ENCODE measurements at regions not wholly inside any gene's neighbourhood (a gene's known extent, or its start where the extent isn't known, plus 50 kb on each side); places are given as distances from the start of the nearest gene placed in this dataset.

GRCh38 chr1:208369658-208370057 lies 125.5 kb upstream of the PLXNA2 start:
- H3K27ac Mint-ChIP-seq (ENCODE audit: unreplicated experiment) = no peak overlapping the region
- no peaks in the 10 kb centered on the region for H3K36me3 Mint-ChIP-seq (ENCODE audit: low read depth)
- TF ChIP-seq, protein P1, sequence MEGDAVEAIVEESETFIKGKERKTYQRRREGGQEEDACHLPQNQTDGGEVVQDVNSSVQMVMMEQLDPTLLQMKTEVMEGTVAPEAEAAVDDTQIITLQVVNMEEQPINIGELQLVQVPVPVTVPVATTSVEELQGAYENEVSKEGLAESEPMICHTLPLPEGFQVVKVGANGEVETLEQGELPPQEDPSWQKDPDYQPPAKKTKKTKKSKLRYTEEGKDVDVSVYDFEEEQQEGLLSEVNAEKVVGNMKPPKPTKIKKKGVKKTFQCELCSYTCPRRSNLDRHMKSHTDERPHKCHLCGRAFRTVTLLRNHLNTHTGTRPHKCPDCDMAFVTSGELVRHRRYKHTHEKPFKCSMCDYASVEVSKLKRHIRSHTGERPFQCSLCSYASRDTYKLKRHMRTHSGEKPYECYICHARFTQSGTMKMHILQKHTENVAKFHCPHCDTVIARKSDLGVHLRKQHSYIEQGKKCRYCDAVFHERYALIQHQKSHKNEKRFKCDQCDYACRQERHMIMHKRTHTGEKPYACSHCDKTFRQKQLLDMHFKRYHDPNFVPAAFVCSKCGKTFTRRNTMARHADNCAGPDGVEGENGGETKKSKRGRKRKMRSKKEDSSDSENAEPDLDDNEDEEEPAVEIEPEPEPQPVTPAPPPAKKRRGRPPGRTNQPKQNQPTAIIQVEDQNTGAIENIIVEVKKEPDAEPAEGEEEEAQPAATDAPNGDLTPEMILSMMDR (IDR thresholded peaks at IDR 0.05) = no peak

GRCh38 chr1:208374391-208374941 lies 130.3 kb upstream of the PLXNA2 start:
- TF ChIP-seq, protein P1 (IDR thresholded peaks at IDR 0.05) = no peak
- H3K4me1 Mint-ChIP-seq (ENCODE audit: low read depth) = no peaks in the 10 kb centered on the region
- H3K27ac Mint-ChIP-seq (ENCODE audit: unreplicated experiment) = no peak overlapping the region
- no peaks in the 10 kb centered on the region for H3K36me3 Mint-ChIP-seq (ENCODE audit: low read depth)
- no peak for DNase-seq (ENCODE audit: low spot score)
- peaks cover 16% of the 10 kb centered on the region for H3K27me3 Mint-ChIP-seq (ENCODE audit: low read depth)
- no peak overlapping the region for H3K4me3 Mint-ChIP-seq (ENCODE audit: unreplicated experiment)
- no peaks in the 10 kb centered on the region for H3K9me3 Mint-ChIP-seq (ENCODE audit: low read depth)

More at GRCh38 chr1:208369658-208370057, 125.5 kb upstream of the PLXNA2 start:
- Mint-ChIP-seq H3K9me3 (ENCODE audit: low read depth) (peaks cover 7% of the 10 kb centered on the region), H3K4me3 (ENCODE audit: unreplicated experiment) (no peak overlapping the region), H3K27me3 (ENCODE audit: low read depth) (peaks cover 17% of the 10 kb centered on the region), H3K4me1 (ENCODE audit: low read depth) (no peaks in the 10 kb centered on the region)
- no peak for DNase-seq (ENCODE audit: low spot score)

DNA sequence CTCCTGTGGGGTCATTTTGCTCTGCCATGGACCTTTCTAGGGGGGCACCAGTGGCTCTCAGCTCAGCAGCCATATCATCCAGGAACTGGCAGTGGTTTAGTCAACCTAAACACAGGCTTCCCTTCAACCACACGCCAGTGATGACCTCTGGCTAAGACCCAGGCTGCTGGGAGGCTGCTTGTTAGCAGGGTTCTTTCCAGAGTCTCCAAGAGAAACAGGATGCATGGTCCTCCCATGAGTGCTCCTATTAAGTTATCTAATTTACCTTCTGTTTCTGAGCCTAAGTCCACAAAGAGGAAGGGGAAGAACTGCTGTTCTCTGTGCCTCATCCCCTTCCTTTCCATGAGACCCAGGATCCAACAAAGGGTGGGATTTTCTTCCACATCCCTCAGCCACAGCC lies 137.3 kb upstream of the PLXNA2 start:
- Mint-ChIP-seq H3K4me3 (ENCODE audit: unreplicated experiment) (no peak overlapping the region), H3K9me3 (ENCODE audit: low read depth) (no peaks in the 10 kb centered on the region), H3K4me1 (ENCODE audit: low read depth) (no peaks in the 10 kb centered on the region), H3K27me3 (ENCODE audit: low read depth) (peaks cover 13% of the 10 kb centered on the region), H3K27ac (ENCODE audit: unreplicated experiment) (no peak overlapping the region), H3K36me3 (ENCODE audit: low read depth) (no peaks in the 10 kb centered on the region)
- no peak for DNase-seq (ENCODE audit: low spot score)
- TF ChIP-seq, protein P1 (IDR thresholded peaks at IDR 0.05) = no peak

DNA sequence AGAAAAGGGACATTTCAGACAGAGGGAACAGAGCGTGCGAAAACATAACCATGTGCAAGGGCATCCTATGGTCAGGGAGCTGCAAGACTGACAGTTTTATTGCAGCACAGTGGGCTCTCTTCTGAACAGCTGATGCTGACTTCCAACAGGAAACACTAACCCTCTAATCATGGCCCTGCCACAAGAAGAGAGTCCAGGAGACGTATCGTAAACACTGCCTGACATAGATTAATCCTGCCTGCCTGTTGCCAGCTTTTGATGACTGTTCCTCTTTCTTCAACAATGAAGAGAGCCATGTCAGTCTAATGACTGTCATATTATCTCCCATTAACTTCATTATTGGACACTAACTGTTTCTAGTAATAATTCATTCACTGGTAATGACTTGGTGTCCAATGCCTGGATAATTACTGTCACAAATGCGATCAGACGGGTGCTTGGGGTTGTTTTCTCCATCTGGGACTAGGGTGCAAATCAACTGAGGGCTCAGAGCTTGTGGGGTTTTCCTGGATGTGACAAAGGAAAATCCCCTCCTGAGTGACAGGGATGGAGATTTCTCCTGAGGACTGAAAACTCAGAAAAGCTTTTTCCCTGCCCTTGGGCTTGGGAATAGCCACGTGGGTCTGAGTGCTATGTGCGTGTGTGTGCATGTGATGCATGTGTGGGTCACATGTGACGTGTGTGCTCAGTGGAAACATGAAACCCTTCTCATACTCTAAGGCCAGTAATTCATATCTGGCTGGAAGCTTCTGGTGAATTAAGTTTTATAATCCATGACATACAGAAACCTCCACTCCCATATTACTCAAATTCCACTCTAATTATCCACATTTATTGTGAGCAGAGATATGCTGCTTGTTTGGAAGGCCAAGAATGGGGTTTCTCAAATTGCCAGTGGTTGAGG lies 144.0 kb upstream of the PLXNA2 start:
- Mint-ChIP-seq H3K4me3 (ENCODE audit: unreplicated experiment) (no peak overlapping the region), H3K36me3 (ENCODE audit: low read depth) (no peaks in the 10 kb centered on the region), H3K27me3 (ENCODE audit: low read depth) (peaks cover 9% of the 10 kb centered on the region), H3K9me3 (ENCODE audit: low read depth) (no peaks in the 10 kb centered on the region), H3K27ac (ENCODE audit: unreplicated experiment) (no peak overlapping the region), H3K4me1 (ENCODE audit: low read depth) (no peaks in the 10 kb centered on the region)
- TF ChIP-seq, protein P1 (IDR thresholded peaks at IDR 0.05) = no peak
- no peak for DNase-seq (ENCODE audit: low spot score)

DNA sequence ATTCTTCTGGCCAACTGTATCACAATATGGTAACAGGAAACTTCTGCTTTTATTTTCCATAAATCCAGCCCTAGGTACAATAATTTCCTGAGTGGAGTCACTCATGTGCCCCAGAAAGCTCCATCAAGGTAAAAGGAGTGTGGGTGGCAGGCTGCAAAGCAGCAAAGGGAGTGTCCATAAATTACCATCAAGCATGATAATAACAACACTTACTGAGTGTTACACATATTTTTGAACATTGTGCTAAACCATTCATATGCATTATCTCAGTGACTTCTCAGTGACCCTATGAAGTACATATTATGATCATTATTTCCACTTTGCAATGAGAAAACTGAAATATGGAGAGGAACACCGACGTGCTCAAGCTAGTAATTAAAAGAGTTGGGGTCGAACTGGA lies 149.2 kb upstream of the PLXNA2 start:
- H3K4me3 Mint-ChIP-seq (ENCODE audit: unreplicated experiment) = no peak overlapping the region
- peaks cover 6% of the 10 kb centered on the region for H3K27me3 Mint-ChIP-seq (ENCODE audit: low read depth)
- peaks cover 5% of the 10 kb centered on the region for H3K9me3 Mint-ChIP-seq (ENCODE audit: low read depth)
- H3K36me3 Mint-ChIP-seq (ENCODE audit: low read depth) = no peaks in the 10 kb centered on the region
- DNase-seq (ENCODE audit: low spot score) = no peak
- no peak overlapping the region for H3K27ac Mint-ChIP-seq (ENCODE audit: unreplicated experiment)
- TF ChIP-seq, protein P1 (IDR thresholded peaks at IDR 0.05) = no peak
- H3K4me1 Mint-ChIP-seq (ENCODE audit: low read depth) = no peaks in the 10 kb centered on the region
